ENCODE measurements at regions not wholly inside any gene's neighbourhood (a gene's known extent, or its start where the extent isn't known, plus 50 kb on each side); places are given as distances from the start of the nearest gene placed in this dataset.

GRCh38 chr2:6206882-6207281, 514.7 kb downstream of the SOX11 start:
- no peak for DNase-seq (ENCODE audit: low spot score)

GRCh38 chr2:6211236-6211635, 519.1 kb downstream of the SOX11 start:
- DNase-seq (ENCODE audit: low spot score) = peak; percentile 26

GRCh38 chr2:6212491-6212890, 520.3 kb downstream of the SOX11 start:
- DNase-seq (ENCODE audit: low spot score) = no peak

- no peak for DNase-seq (ENCODE audit: low spot score)
Observed at GRCh38 chr2:6213056-6213780, 521.0 kb downstream of the SOX11 start.

- DNase-seq (ENCODE audit: low spot score) = no peak
Observed at GRCh38 chr2:6214471-6214870, 522.3 kb downstream of the SOX11 start.

GRCh38 chr2:6215053-6215452, 522.9 kb downstream of the SOX11 start:
- no peak for DNase-seq (ENCODE audit: low spot score)

- DNase-seq (ENCODE audit: low spot score) = no peak
Observed at GRCh38 chr2:6216234-6216633, 524.0 kb downstream of the SOX11 start.

GRCh38 chr2:6218926-6219325, 526.7 kb downstream of the SOX11 start:
- no peak for DNase-seq (ENCODE audit: low spot score)

- no peak for DNase-seq (ENCODE audit: low spot score)
Observed at GRCh38 chr2:6219906-6220305, 527.7 kb downstream of the SOX11 start.

- DNase-seq (ENCODE audit: low spot score) = no peak
Observed at GRCh38 chr2:6222296-6222695, 530.1 kb downstream of the SOX11 start.

GRCh38 chr2:6224267-6224666, 532.1 kb downstream of the SOX11 start:
- DNase-seq (ENCODE audit: low spot score) = peak; percentile 32

GRCh38 chr2:6228251-6228650, 536.1 kb downstream of the SOX11 start:
- DNase-seq (ENCODE audit: low spot score) = no peak

GRCh38 chr2:6231166-6231565, 539.0 kb downstream of the SOX11 start:
- peak; percentile 78 for DNase-seq (ENCODE audit: low spot score)

- DNase-seq (ENCODE audit: low spot score) = no peak
Observed at GRCh38 chr2:6233993-6234392, 541.8 kb downstream of the SOX11 start.

- no peak for DNase-seq (ENCODE audit: low spot score)
Observed at GRCh38 chr2:6234702-6235101, 542.5 kb downstream of the SOX11 start.

GRCh38 chr2:6236317-6236716, 544.1 kb downstream of the SOX11 start:
- no peak for DNase-seq (ENCODE audit: low spot score)

- no peak for DNase-seq (ENCODE audit: low spot score)
Observed at GRCh38 chr2:6237039-6237660, 545.0 kb downstream of the SOX11 start.

- no peak for DNase-seq (ENCODE audit: low spot score)
Observed at GRCh38 chr2:6249557-6249956, 557.4 kb downstream of the SOX11 start.

- peak; percentile 76 for DNase-seq (ENCODE audit: low spot score)
Observed at GRCh38 chr2:6254441-6254840, 562.3 kb downstream of the SOX11 start.

GRCh38 chr2:6264198-6264597, 572.0 kb downstream of the SOX11 start:
- DNase-seq (ENCODE audit: low spot score) = no peak

- DNase-seq (ENCODE audit: low spot score) = no peak
Observed at GRCh38 chr2:6281524-6281923, 584.2 kb downstream of the CMPK2 start.

- DNase-seq (ENCODE audit: low spot score) = no peak
Observed at GRCh38 chr2:6283259-6283658, 582.4 kb downstream of the CMPK2 start.

GRCh38 chr2:6287406-6287805, 578.3 kb downstream of the CMPK2 start:
- DNase-seq (ENCODE audit: low spot score) = no peak

GRCh38 chr2:6288791-6289190, 576.9 kb downstream of the CMPK2 start:
- no peak for DNase-seq (ENCODE audit: low spot score)

Data from kidney capillary endothelial cell (primary cell).